Left cardiac atrium (tissue), 4 donors: ENCODE measurements at regions not wholly inside any gene's neighbourhood (a gene's known extent, or its start where the extent isn't known, plus 50 kb on each side); places are given as distances from the start of the nearest gene placed in this dataset.

Experiments used
- ATAC-seq, 2 donors: fragments of 200-7000 bp; cut with Tn5 transposase; one replicate each; pipeline ENCODE4 v1.9.1; 2020; ENCODE audit warnings: mild to moderate bottlenecking in 2 of 2, moderate library complexity in 2 of 2
- DNase-seq: peaks from one replicate; pipeline ENCODE4 v3.0.0-alpha.2; 2020
- intact Hi-C, 2 donors: fragments of 100-400 bp; cut with DNase I; formaldehyde crosslinking; loops; one replicate each; pipeline versions ENCODE4 v1.14.1 to v1.15.1; 2022 to 2023
- donor health status: DM: no; HTN: yes; CAD: no.
- donor health status: DM: no; HTN: yes; CAD: no; lungs with severe emphysema.
- donor health status: DM: yes; HTN: yes; CAD: no.
- donor health status: Dilated cardiomyopathy.

GRCh38 chr2:83782122-83782521 lies 677.0 kb downstream of the SUCLG1 start:
- no peak for ATAC-seq
- DNase-seq = no peak
- intact Hi-C loops = no loop called here

DNA sequence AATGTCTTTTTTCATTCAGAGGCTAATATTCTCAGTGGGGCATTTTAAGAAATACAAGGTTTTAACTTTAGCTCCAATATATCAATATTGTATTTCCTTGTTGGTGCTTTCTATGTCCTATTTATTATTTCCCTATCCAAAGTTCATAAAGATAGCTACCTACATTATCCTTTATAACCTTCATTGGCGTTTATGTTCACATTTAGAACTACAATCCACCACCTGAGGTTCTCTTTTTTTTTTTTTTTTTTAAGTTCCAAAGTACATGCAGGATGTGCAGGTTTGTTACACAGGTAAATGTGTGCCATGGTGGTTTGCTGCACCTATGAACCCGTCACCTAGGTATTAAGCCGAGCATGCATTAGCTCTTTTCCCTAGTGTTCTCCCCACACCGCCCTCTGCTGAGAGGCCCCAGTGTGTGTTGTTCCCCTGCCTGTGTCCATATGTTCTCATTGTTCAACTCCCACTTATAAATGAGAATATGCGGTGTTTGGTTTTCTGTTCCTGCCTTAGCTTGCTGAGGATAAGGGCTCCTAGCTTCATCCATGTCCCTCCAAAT lies 694.6 kb downstream of the SUCLG1 start:
- intact Hi-C loops = no loop called here
- ATAC-seq (no peak), DNase-seq (no peak)

DNA sequence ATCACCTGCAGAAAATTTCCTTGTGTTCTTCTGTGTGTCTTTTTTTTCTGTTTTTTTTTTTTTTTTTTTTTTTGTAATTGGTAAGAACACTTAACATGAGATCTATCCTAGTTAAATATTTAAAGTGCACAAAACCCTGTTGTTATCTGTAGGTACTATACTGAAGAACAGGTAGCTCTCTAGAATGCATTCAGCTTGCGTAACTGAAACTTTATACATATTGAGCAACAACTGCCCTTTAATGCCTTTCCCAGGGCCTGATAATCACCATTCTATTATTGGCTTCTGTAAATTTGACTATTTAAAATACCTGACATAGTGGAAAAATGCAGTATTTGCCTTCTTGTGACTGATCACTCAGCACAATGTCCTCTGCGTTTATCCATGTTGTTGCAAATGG lies 701.8 kb downstream of the SUCLG1 start:
- intact Hi-C loops = no loop called here
- ATAC-seq (no peak), DNase-seq (no peak)

DNA sequence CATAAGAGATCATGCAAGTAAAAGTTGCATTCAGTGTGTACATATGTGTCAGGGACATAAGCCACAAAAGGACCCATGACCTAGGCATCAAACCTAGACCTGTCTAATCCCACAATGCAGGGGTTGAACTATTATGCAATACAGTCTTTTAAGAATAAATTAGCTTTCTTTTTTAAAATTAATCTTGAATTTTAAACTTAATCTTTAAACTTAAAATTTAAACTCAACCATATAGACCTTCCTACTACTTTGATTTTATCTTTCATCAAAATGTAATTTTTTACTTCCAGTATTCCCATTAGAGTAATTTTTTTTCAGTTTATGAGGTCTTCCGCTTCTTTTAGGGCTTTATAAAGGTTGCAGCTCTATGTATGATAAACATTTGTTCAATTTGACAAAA lies 702.9 kb downstream of the SUCLG1 start:
- no peak for DNase-seq
- intact Hi-C loops = no loop called here
- no peak for ATAC-seq

GRCh38 chr2:83747141-83747540 lies 711.9 kb downstream of the SUCLG1 start:
- no peak for DNase-seq
- intact Hi-C loops = no loop called here
- ATAC-seq = no peak

GRCh38 chr2:83744855-83745254 lies 714.2 kb downstream of the SUCLG1 start:
- DNase-seq (no peak), ATAC-seq (no peak)
- intact Hi-C loops = no loop called here

DNA sequence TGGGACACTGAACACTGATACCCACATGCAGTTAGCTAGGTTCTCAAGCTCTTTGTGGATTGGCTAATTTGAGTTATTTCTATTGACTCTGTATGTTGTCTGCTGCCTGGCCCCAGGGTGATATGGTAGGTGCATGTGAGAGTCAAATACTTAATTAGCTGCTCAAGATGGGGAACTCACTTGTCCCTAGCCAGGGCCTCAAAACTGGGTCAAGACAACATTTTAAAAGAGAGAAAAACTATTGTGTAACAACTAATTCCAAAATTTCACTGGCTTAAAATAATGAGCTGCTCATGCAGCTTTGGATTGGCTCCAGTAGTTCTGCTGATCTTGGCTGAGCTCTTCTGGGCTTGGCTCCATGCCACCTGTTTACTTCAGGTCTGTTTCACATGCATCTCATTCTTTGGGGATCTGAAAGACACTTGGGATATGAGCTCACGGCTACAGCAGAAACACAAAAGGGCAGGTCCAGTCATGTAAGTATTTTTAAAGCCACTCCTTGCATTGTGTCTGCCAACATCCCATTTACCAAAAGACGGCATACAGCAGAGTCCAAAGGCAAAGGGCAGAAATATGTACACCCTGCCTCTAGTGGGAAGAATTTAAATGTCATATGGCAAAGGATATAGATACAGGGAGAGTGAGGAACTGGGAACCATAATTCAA lies 716.8 kb downstream of the SUCLG1 start:
- intact Hi-C loops = no loop called here
- DNase-seq = peak; percentile 25
- peak; percentile 30 to 60 for ATAC-seq

DNA sequence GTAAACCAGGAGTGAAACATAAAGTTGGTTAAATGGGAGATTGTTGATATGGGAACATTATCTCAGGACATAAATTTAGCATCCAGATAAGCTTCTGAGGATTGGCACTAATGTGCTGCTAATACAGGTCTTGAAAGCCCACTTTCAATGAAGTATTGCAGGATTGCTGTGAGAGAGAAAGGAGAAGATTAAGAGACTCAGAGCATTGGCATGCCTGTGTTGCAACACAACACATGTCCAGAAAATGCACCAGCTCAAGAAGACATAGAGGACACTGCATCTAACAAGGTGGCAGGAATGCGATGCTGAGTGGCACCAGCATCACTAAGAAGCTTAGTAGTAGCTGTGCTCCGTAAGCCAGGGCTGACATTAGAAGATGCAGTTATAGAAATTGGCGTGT lies 728.9 kb downstream of the SUCLG1 start:
- ATAC-seq (no peak), DNase-seq (no peak)
- intact Hi-C loops = no loop called here

GRCh38 chr2:83725735-83726134 lies 733.3 kb downstream of the SUCLG1 start:
- DNase-seq (no peak), ATAC-seq (no peak)
- intact Hi-C loops = no loop called here

- intact Hi-C loops = no loop called here
- DNase-seq (no peak), ATAC-seq (no peak)
These were observed 753.9 kb downstream of the SUCLG1 start for GRCh38 chr2:83705146-83705545.

- intact Hi-C loops = no loop called here
- DNase-seq (no peak), ATAC-seq (no peak)
These were observed 755.5 kb downstream of the SUCLG1 start for GRCh38 chr2:83703598-83703997.

DNA sequence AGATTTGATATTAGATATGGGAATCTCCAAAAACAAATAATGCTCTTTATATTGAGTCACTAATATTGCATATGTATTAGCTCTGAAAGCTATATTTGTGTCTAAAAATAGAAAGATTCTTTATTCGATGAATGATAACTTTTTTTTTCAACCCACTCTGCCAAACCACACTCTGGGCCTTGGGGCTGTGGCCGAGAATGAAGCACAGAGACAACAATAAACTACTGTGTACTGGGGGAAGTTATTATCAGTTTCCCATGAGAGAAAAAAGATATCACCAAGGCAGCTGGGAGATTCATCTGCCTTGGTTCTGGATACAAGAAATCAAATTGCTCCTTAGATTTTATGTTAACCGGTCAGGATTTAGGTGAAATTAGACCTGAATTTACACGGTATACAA lies 762.2 kb downstream of the SUCLG1 start:
- ATAC-seq (no peak), DNase-seq (no peak)
- intact Hi-C loops = no loop called here

GRCh38 chr2:83695530-83695929 lies 763.5 kb downstream of the SUCLG1 start:
- intact Hi-C loops = no loop called here
- ATAC-seq (no peak), DNase-seq (no peak)

- DNase-seq = no peak
- intact Hi-C loops = no loop called here
- ATAC-seq = no peak
These were observed 764.0 kb downstream of the SUCLG1 start for GRCh38 chr2:83695037-83695436.

- DNase-seq (no peak), ATAC-seq (no peak)
- intact Hi-C loops = no loop called here
These were observed 769.7 kb downstream of the SUCLG1 start for GRCh38 chr2:83689402-83689801.

DNA sequence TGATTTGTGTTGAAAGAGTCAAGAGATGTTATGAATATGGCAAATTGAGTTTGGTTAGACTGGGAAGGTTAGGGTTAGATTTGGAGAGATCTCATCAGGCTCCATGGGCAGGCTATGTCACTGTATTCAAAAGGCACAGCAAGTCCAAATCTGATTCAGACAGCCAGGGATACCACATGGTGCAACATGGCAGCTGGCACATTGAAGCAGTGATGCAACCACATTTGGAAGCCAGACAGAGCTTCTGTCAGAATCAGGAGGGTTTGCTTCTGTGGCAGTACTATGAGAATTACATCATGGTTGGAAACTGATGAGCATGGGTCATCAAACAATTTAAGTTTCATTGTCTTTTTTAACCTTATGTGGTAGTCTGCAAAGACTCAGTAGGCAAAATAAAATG lies 772.2 kb downstream of the SUCLG1 start:
- intact Hi-C loops = no loop called here
- DNase-seq (no peak), ATAC-seq (peak in 1 of 2 donors; percentile 55)

DNA sequence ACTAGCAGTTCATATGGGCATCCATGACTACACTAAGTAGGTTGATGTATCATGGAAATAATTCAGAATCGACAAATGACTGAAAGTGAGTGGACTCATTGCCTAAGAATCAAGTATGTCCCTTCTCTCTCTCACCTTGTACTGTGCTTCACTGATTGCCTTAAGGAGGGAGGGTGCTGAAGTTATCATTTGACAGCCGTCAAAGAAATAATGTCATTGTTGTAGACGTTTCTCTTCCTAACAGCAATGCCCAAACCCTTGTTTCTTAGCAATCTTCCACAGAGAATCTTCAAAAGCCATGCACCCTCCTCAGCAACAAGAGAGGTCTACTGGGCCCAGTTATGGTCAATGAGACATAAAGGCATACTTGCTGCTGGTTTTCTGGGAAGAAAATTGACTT lies 785.0 kb downstream of the SUCLG1 start:
- DNase-seq = no peak
- no peak for ATAC-seq

DNA sequence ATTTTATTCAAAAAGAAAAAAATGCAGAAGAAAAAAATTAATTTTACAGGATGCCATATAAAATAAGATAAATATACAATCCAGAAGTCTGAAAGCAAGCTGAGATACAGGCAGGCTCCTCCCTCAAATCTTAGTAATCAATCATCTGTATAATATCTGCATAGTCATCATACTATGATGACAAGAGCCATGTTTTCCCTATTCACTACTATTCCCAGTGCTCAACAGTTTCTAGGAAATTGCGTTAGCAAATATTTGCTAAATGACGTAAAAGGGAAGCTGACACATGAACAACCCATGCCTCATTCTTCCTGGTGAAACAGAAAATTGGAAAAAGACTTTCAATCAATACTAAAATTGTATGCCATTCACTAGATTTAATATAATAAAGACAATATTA lies 793.2 kb downstream of the SUCLG1 start:
- intact Hi-C loops = no loop called here
- ATAC-seq (no peak), DNase-seq (no peak)

More for the DNA sequence above, 785.0 kb downstream of the SUCLG1 start:
- intact Hi-C loops = no loop called here

DNA sequence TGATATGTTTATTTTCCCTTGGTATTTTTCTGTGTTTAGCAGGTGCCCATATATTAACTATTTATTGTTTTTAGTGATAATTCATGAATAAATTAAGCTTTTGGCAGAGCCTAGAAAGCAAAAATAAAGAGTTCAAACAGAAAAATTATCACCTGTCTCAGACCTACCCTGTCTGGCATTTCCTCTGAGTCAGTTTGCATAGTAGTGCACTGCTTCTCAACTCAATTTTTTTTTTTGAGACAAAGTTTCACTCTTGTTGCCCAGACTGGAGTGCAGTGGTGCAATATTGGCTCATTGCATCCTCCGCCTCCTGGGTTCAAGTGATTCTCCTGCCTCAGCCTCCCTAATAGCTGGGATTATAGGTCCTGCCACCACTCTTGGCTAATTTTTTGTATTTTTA lies 793.9 kb downstream of the SUCLG1 start:
- DNase-seq (no peak), ATAC-seq (no peak)
- intact Hi-C loops = no loop called here

GRCh38 chr2:83661711-83662110 lies 797.4 kb downstream of the SUCLG1 start:
- no peak for ATAC-seq
- no peak for DNase-seq
- intact Hi-C loops = no loop called here

DNA sequence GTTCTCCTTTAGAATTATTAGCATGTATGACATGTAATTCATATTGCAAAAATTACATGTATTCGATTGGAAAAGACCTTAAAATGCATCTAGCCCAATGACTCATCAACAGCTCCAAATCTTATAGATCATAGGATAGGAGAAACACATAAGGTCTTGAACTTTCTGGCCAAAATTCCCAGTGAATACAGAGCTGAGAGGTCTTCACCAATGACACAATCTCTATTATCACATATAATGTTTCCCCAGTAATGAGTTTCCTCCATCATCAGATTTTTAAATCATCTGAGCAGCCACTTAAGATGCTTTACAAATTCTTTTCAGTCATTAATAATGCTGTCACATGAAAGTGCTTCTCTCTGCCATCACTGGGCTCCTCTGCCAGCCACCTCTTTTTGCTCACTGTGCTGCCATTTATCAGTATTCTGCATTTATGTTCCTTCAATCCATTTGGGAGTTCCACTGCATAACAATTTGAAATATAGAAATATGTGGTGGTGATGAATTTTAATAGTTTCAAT lies 804.9 kb downstream of the SUCLG1 start:
- intact Hi-C loops = no loop called here
- no peak for DNase-seq
- no peak for ATAC-seq
